AG04450 (cell line): ENCODE measurements at regions not wholly inside any gene's neighbourhood (a gene's known extent, or its start where the extent isn't known, plus 50 kb on each side); places are given as distances from the start of the nearest gene placed in this dataset.

ENCODE experiments used
- CTCF ChIA-PET: fragments of 300-600, 350-600 bp; formaldehyde crosslinking; extraction: SDS; loops from one replicate; lab custom pipeline; 2022; ENCODE audit warnings: antibody characterized with exemption, inconsistent platforms; lab: Charles Lee
- POLR2A ChIA-PET: fragments of 350-600 bp; formaldehyde crosslinking; extraction: SDS; loops from one replicate; lab custom pipeline; 2021; ENCODE audit warnings: antibody characterized with exemption, inconsistent platforms; lab: Yijun Ruan, JAX
- DNase-seq: peaks from one replicate; pipeline ENCODE4 v3.0.0-alpha.2; 2011; ENCODE audit warnings: low read depth, low spot score
- H3K27ac ChIP-seq: one replicate; pipeline ENCODE4 v1.5.1; 2012; ENCODE audit warnings: low read depth, low read length, control low read depth
- H3K27me3 ChIP-seq: one replicate; pipeline ENCODE4 v1.6.0; 2012; ENCODE audit warnings: low read length; ENCODE audit not compliant: control insufficient read depth, insufficient read depth
- H3K4me3 ChIP-seq: 2 replicates; pipeline ENCODE4 v1.5.1; 2011; ENCODE audit warnings: mild to moderate bottlenecking, low read depth, low read length, control low read depth
- H3K9me3 ChIP-seq: 2 replicates; pipeline ENCODE4 v1.5.1; 2012; ENCODE audit warnings: low read length; ENCODE audit not compliant: control insufficient read depth, insufficient read depth
- CTCF ChIP-seq: IDR thresholded peaks from 2 replicates; pipeline ENCODE4 v1.5.1; 2011; ENCODE audit warnings: low read depth, low read length, control low read depth, inconsistent platforms

GRCh38 chr2:65536596-65536995 is 104.2 kb upstream of the SPRED2 start:
- Histone ChIP-seq H3K4me3 (no peak overlapping the region), H3K9me3 (no peaks in the 10 kb centered on the region), H3K27me3 (no peaks in the 10 kb centered on the region), H3K27ac (no peak overlapping the region)
- ChIA-PET POLR2A (interaction anchor here (0.6 kb wide), 1 partner anchor 298 kb away, joined by 4 read pairs; no protein-coding TSS in a partner anchor), CTCF (no interaction called here)
- DNase-seq = no peak
- TF ChIP-seq CTCF = no peak

GRCh38 chr2:65532937-65533336 is 100.5 kb upstream of the SPRED2 start:
- POLR2A ChIA-PET = no interaction called here
- Histone ChIP-seq H3K4me3 (no peak overlapping the region), H3K9me3 (no peaks in the 10 kb centered on the region), H3K27me3 (no peaks in the 10 kb centered on the region), H3K27ac (no peak overlapping the region)
- DNase-seq = no peak
- no peak for TF ChIP-seq CTCF
- CTCF ChIA-PET = no interaction called here

GRCh38 chr2:65532326-65532725 is 99.9 kb upstream of the SPRED2 start:
- Histone ChIP-seq H3K27me3 (peaks cover 2% of the 10 kb centered on the region), H3K9me3 (no peaks in the 10 kb centered on the region), H3K27ac (no peak overlapping the region), H3K4me3 (no peak overlapping the region)
- no peak for DNase-seq
- CTCF ChIA-PET = no interaction called here
- POLR2A ChIA-PET = no interaction called here
- TF ChIP-seq CTCF = no peak

- peaks cover 10% of the 10 kb centered on the region for H3K27me3 ChIP-seq
- POLR2A ChIA-PET = no interaction called here
- DNase-seq = no peak
- CTCF ChIA-PET = no interaction called here
- no peak overlapping the region for H3K27ac ChIP-seq
- no peak for TF ChIP-seq CTCF
- no peaks in the 10 kb centered on the region for H3K9me3 ChIP-seq
- no peak overlapping the region for H3K4me3 ChIP-seq
These were observed 98.3 kb upstream of the SPRED2 start for GRCh38 chr2:65530547-65531320.

- Histone ChIP-seq H3K9me3 (no peaks in the 10 kb centered on the region), H3K27me3 (peaks cover 18% of the 10 kb centered on the region), H3K4me3 (no peak overlapping the region), H3K27ac (no peak overlapping the region)
- TF ChIP-seq CTCF = no peak
- POLR2A ChIA-PET = no interaction called here
- no peak for DNase-seq
- CTCF ChIA-PET = no interaction called here
These were observed 97.0 kb upstream of the SPRED2 start for GRCh38 chr2:65529419-65529818.
